ENCODE measurements at regions not wholly inside any gene's neighbourhood (a gene's known extent, or its start where the extent isn't known, plus 50 kb on each side); places are given as distances from the start of the nearest gene placed in this dataset.

GRCh38 chr2:18381386-18381785 lies 179.1 kb downstream of the RDH14 start:
- H4K8ac ChIP-seq (ENCODE audit: low read depth in 2 of 2, low read length in 2 of 2): no peak overlapping the region
- H2BK120ac ChIP-seq (ENCODE audit: low read depth, low read length): no peak overlapping the region
- H2BK5ac ChIP-seq (ENCODE audit: low read depth, low read length, poor library complexity, severe bottlenecking): no peak overlapping the region
- ChIA-PET POLR2A (ENCODE audit: unreplicated experiment) (no interaction called here), CTCF (interaction anchor here (1.0 kb wide), 1 partner anchor 162 kb away, joined by 3 read pairs; no protein-coding TSS in a partner anchor)
- no peak overlapping the region for H3K4me3 ChIP-seq (ENCODE audit: insufficient read depth, low read depth, low read length)
- H4K5ac ChIP-seq (ENCODE audit: low read depth, low read length): no peak overlapping the region
- no peaks in the 10 kb centered on the region for H3K9me3 ChIP-seq (ENCODE audit: control insufficient read depth, insufficient read depth, low read length)
- no peaks in the 10 kb centered on the region for H4K20me1 ChIP-seq (ENCODE audit: insufficient read depth, low read length)
- H3K9ac ChIP-seq (ENCODE audit: low read depth, low read length): no peak overlapping the region
- no peak overlapping the region for H3K4me2 ChIP-seq (ENCODE audit: low read depth, low read length)
- no peaks in the 10 kb centered on the region for H3K9me1 ChIP-seq (ENCODE audit: insufficient read depth, low read length)
- no TSS peak for BruUV-seq (replicated peaks)
- H2AFZ ChIP-seq (replicated peaks; ENCODE audit: low read length, poor library complexity): no peak overlapping the region
- H2AK9ac ChIP-seq (replicated peaks; ENCODE audit: low read depth, low read length, poor library complexity): no peak overlapping the region
- no peak overlapping the region for H3K23ac ChIP-seq (ENCODE audit: low read depth, low read length)
- dilution Hi-C loops (cut with HindIII; ENCODE audit: low sequenced_read_pairs, unreplicated experiment): no loop called here
- no peak overlapping the region for H3K27ac ChIP-seq (ENCODE audit: insufficient read depth, low read length)
- no peaks in the 10 kb centered on the region; the same call in 1 of the 2 replicates for H3K27me3 ChIP-seq (ENCODE audit: control insufficient read depth, insufficient read depth, low read length)
- H2BK20ac ChIP-seq (ENCODE audit: low read depth, low read length): no peak overlapping the region
- no peak overlapping the region for H3K4ac ChIP-seq (ENCODE audit: low read depth, low read length)
- no peaks in the 10 kb centered on the region for H3K36me3 ChIP-seq (ENCODE audit: control insufficient read depth, insufficient read depth, low read length)
- no peak overlapping the region for H2AK5ac ChIP-seq (ENCODE audit: low read depth, low read length)
- no peak overlapping the region for H2BK15ac ChIP-seq (ENCODE audit: low read depth, low read length)
- no peak overlapping the region for H3K18ac ChIP-seq (ENCODE audit: low read depth, low read length)
- intact Hi-C loops (cut with micrococcal nuclease): no loop called here
- DNase-seq: no peak
- TF ChIP-seq POLR2A (IDR thresholded peaks at IDR 0.05; ENCODE audit: low read depth, low read length) (no peak), FOS (IDR thresholded peaks at IDR 0.05; ENCODE audit: low read depth, low read length) (no peak), RCOR1 (IDR thresholded peaks at IDR 0.05; ENCODE audit: insufficient replicate concordance, low read length) (no peak), BHLHE40 (IDR thresholded peaks at IDR 0.05; ENCODE audit: low read depth, low read length) (no peak), CEBPB (IDR thresholded peaks at IDR 0.05; ENCODE audit: low read depth, low read length) (no peak), CTCF (conservative IDR thresholded peaks at IDR 0.05; ENCODE audit: low read depth, low read length) (no peak), USF2 (IDR thresholded peaks at IDR 0.05; ENCODE audit: low read depth, low read length) (no peak), SMC3 (IDR thresholded peaks at IDR 0.05; ENCODE audit: low read depth, low read length) (no peak), MAFK (IDR thresholded peaks at IDR 0.05; ENCODE audit: low read depth, low read length) (no peak), CHD1 (IDR thresholded peaks at IDR 0.05; ENCODE audit: low read depth, low read length) (no peak), ELK1 (IDR thresholded peaks at IDR 0.05; ENCODE audit: borderline replicate concordance, low read depth, low read length) (no peak), NFE2L2 (IDR thresholded peaks at IDR 0.05; ENCODE audit: low read depth, low read length) (no peak)
- H3K56ac ChIP-seq (ENCODE audit: extremely low read depth, insufficient read depth, low read length): no peak overlapping the region
- peak; percentile 56 for ATAC-seq (ENCODE audit: low read depth)
- no peak overlapping the region for H4K91ac ChIP-seq (ENCODE audit: insufficient read depth, low read depth, low read length)
- H3K14ac ChIP-seq (replicated peaks; ENCODE audit: low read depth, low read length): no peak overlapping the region
- no peaks in the 10 kb centered on the region for H3K4me1 ChIP-seq (ENCODE audit: control insufficient read depth, insufficient read depth, low read length)
- no peaks in the 10 kb centered on the region for H3K79me1 ChIP-seq (ENCODE audit: low read depth in 1 of 2, low read length in 2 of 2)
- in situ Hi-C loops (cut with MboI; ENCODE audit: low sequenced_read_pairs): loop anchor here (5.0 kb wide), 1 partner anchor 524 kb away; no protein-coding TSS in a partner anchor

Data from IMR-90 (cell line).